HepG2 (cell line): ENCODE measurements at regions not wholly inside any gene's neighbourhood (a gene's known extent, or its start where the extent isn't known, plus 50 kb on each side); places are given as distances from the start of the nearest gene placed in this dataset.

Experiments used
- ATAC-seq: fragments of 200-7000 bp; cut with Tn5 transposase; 3 replicates; pipeline ENCODE4 v1.9.1; 2020; ENCODE audit warnings: mild to moderate bottlenecking, moderate library complexity
- BruUV-seq: library from RNA; stranded (reverse); fragments of 400-500 nt; replicated peaks from 2 replicates; lab custom pipeline; 2021; lab: Mats Ljungman, UMichigan
- CTCF ChIA-PET: fragments of 300-600 bp; formaldehyde crosslinking; extraction: SDS; loops from one replicate; lab custom pipeline; 2021; ENCODE audit warnings: low total read pairs, inconsistent platforms, low intra/inter-chr PET ratio; lab: Yijun Ruan, JAX
- POLR2A ChIA-PET: fragments of 350-600 bp; sonication (Branson Sonifier 250); formaldehyde crosslinking; loops from one replicate; lab custom pipeline; 2020; ENCODE audit warnings: antibody characterized with exemption, inconsistent platforms; lab: Yijun Ruan, JAX
- DNase-seq: peaks from one replicate; pipeline ENCODE4 v3.0.0-alpha.2; 2015; ENCODE audit warnings: low spot score
- FAIRE-seq: peaks from 3 replicates; lab custom pipeline; 2011; peaks lifted over from hg19 to GRCh38; lab: Jason Lieb, UNC
- H2AFZ ChIP-seq: one replicate; pipeline ENCODE4 v1.6.1; 2011; ENCODE audit warnings: low read length, inconsistent platforms
- H3K27ac ChIP-seq: fragments of 300-600 bp; 3 replicates; pipeline ENCODE4 v1.8.0; 2011; ENCODE audit warnings: mixed run types, mild to moderate bottlenecking, mixed read lengths, low read length, inconsistent platforms; ENCODE audit not compliant: insufficient read depth; ENCODE audit errors: extremely low read length
- H3K27me3 ChIP-seq, 2 experiments: fragments of 200-600 bp in 1 of 2; 2 replicates in 1 of 2; 3 replicates in 1 of 2; pipeline versions ENCODE4 v1.6.0 to v1.8.0; 2011; ENCODE audit warnings: low read length in 2 of 2, mild to moderate bottlenecking in 2 of 2, moderate library complexity in 2 of 2, inconsistent platforms in 1 of 2; ENCODE audit not compliant: insufficient read depth in 2 of 2, control insufficient read depth in 1 of 2
- H3K36me3 ChIP-seq, 2 experiments: fragments of 200-600 bp in 1 of 2; replicated peaks in 1 of 2; 2 replicates in 1 of 2; 3 replicates in 1 of 2; pipeline versions ENCODE4 v1.5.1 to v1.8.0; 2011; ENCODE audit warnings: low read length in 2 of 2, inconsistent platforms in 1 of 2; ENCODE audit not compliant: insufficient read depth in 2 of 2, control insufficient read depth in 1 of 2
- H3K4me1 ChIP-seq: 2 replicates; pipeline ENCODE4 v1.5.1; 2012; ENCODE audit warnings: low read length, inconsistent platforms; ENCODE audit not compliant: insufficient read depth
- H3K4me2 ChIP-seq: 2 replicates; pipeline ENCODE4 v1.6.0; 2011; ENCODE audit warnings: low read depth, low read length, inconsistent platforms
- H3K4me3 ChIP-seq, 3 experiments: fragments of 200-600 bp in 1 of 3; sonication (generic), shearing (Covaris generic) in 1 of 3; replicated peaks in 1 of 3; 2 replicates each; pipeline ENCODE4 v1.5.1; 2011 to 2016; ENCODE audit warnings: low read length in 3 of 3, inconsistent platforms in 2 of 3, low read depth in 2 of 3, mild to moderate bottlenecking in 2 of 3, control low read depth in 1 of 3, mixed read lengths in 1 of 3; ENCODE audit not compliant: insufficient read depth in 1 of 3
- H3K79me2 ChIP-seq: one replicate; pipeline ENCODE4 v1.6.1; 2011; ENCODE audit warnings: low read length, inconsistent platforms; ENCODE audit not compliant: insufficient read depth
- H3K9ac ChIP-seq: 2 replicates; pipeline ENCODE4 v1.6.0; 2011; ENCODE audit warnings: mild to moderate bottlenecking, low read depth, low read length, inconsistent platforms; ENCODE audit not compliant: insufficient read depth
- H3K9me3 ChIP-seq: 2 replicates; pipeline ENCODE4 v1.5.1; 2012; ENCODE audit warnings: mild to moderate bottlenecking, low read length
- H4K20me1 ChIP-seq: 2 replicates; pipeline ENCODE4 v1.6.0; 2011; ENCODE audit warnings: inconsistent platforms, mild to moderate bottlenecking, low read length, moderate library complexity; ENCODE audit not compliant: insufficient read depth
- ARID2 ChIP-seq: sonication (generic); formaldehyde crosslinking; IDR thresholded peaks from 2 replicates; pipeline ENCODE4 v1.8.1; 2022; ENCODE audit warnings: mild to moderate bottlenecking, missing genetic modification reagents, borderline replicate concordance
- CHCHD3 ChIP-seq: sonication (generic); formaldehyde crosslinking; IDR thresholded peaks from 2 replicates; pipeline ENCODE4 v1.8.0; 2022; ENCODE audit warnings: mild to moderate bottlenecking, missing genetic modification reagents, moderate library complexity
- FOXK2 ChIP-seq: fragments of 450-650 bp; IDR thresholded peaks from 2 replicates; pipeline ENCODE4 v1.6.1; 2016
- KAT2B ChIP-seq: fragments of 150-350 bp; IDR thresholded peaks from 2 replicates; pipeline ENCODE4 v1.6.1; 2014; ENCODE audit warnings: low read depth, low read length, borderline replicate concordance
- MAFG ChIP-seq: sonication (generic); formaldehyde crosslinking; IDR thresholded peaks from 2 replicates; pipeline ENCODE4 v1.5.1; 2020; ENCODE audit warnings: mild to moderate bottlenecking, missing genetic modification reagents
- MXI1 ChIP-seq: IDR thresholded peaks from 3 replicates; pipeline ENCODE4 v1.6.1; 2012; ENCODE audit warnings: low read depth, low read length, inconsistent platforms, borderline replicate concordance
- SIX4 ChIP-seq: sonication (generic); formaldehyde crosslinking; IDR thresholded peaks from 2 replicates; pipeline ENCODE4 v1.4.0; 2020; ENCODE audit warnings: missing genetic modification reagents
- ZNF501 ChIP-seq: sonication (generic); formaldehyde crosslinking; IDR thresholded peaks from 2 replicates; pipeline ENCODE4 v1.5.1; 2020; ENCODE audit warnings: mild to moderate bottlenecking, moderate library complexity, missing genetic modification reagents
- ZNF780A ChIP-seq: sonication (generic); formaldehyde crosslinking; IDR thresholded peaks from 2 replicates; pipeline ENCODE4 v1.8.0; 2022; ENCODE audit warnings: mild to moderate bottlenecking, missing genetic modification reagents, moderate library complexity
- WGBS: methylation state at CpG from one replicate; pipeline ENCODE4 v1.1.6; 2017; ENCODE audit warnings: low lambda C conversion rate; 5-methylcytosine and 5-hydroxymethylcytosine counted together
- in situ Hi-C: cut with HindIII; loops from 2 replicates; pipeline ENCODE4 v1.10.0; 2017; ENCODE audit warnings: low pct_unique_long_range_greater_than_20kb; ENCODE audit not compliant: extremely low pct_ligation_motif_present
- intact Hi-C: fragments of 100-400 bp; cut with micrococcal nuclease; formaldehyde crosslinking; loops from one replicate; pipeline ENCODE4 v1.10.0; 2022; ENCODE audit not compliant: unreplicated experiment
- TF ChIP-seq, protein P1 (sequence below): sonication (generic); formaldehyde crosslinking; IDR thresholded peaks from 2 replicates; pipeline ENCODE4 v1.9.0; 2021; ENCODE audit warnings: missing genetic modification reagents, mild to moderate bottlenecking, borderline replicate concordance
- TF ChIP-seq, protein P2 (sequence below): sonication (generic); formaldehyde crosslinking; IDR thresholded peaks from 2 replicates; pipeline ENCODE4 v1.4.0; 2020; ENCODE audit warnings: missing genetic modification reagents
- TF ChIP-seq, protein P3 (sequence below): sonication (generic); formaldehyde crosslinking; IDR thresholded peaks from 2 replicates; pipeline ENCODE4 v1.4.0; 2020; ENCODE audit warnings: missing genetic modification reagents, borderline replicate concordance
- TF ChIP-seq, protein P4 (sequence below): IDR thresholded peaks from 2 replicates; pipeline ENCODE4 v1.4.0; 2020; ENCODE audit warnings: mild to moderate bottlenecking, missing genetic modification reagents
- TF ChIP-seq, protein P5 (sequence below): IDR thresholded peaks from 2 replicates; pipeline ENCODE4 v1.6.1; 2018; ENCODE audit warnings: missing genetic modification reagents, mild to moderate bottlenecking, missing compliant biosample characterization

DNA sequence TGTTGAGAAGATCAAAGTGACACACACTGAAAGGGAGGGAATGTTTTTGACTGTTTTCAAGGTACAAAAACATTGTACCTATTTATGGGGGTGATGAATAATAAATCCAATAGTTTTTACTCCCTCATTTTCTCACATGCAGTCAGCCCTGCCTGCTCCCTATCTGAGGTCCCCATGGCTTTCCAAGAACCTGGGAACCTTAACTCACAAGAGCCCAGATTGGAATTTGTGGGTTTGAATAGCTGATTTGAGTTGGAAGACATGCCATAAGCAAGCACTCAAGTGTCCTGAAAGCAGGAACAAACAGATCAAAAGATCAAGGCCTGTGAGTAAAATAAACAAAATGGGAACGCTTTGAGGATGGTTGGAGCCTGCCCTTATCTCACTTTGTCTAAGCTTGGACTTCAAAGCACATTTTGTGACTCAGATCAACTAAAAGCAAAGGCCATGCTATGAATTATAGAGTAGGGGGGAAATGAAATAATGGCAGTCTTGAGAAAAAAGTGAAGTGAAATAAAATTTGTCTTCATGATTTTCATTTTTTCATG lies 136.6 kb downstream of the LYPLAL1 start:
- H3K9ac ChIP-seq: peak overlapping the region; percentile 59
- peaks cover 0 to 2% of the 10 kb centered on the region in 2 experiments; a peak in 1 of 5 replicates for H3K36me3 ChIP-seq
- peaks cover 52% of the 10 kb centered on the region for H3K4me1 ChIP-seq
- peaks cover 24% of the 10 kb centered on the region for H3K9me3 ChIP-seq
- no peak overlapping the region; a peak in 1 of 6 replicates for H3K4me3 ChIP-seq
- ATAC-seq: peak; percentile 94
- WGBS: 0% methylated on average over 1 of the region's 1 CpG
- H4K20me1 ChIP-seq: no peaks in the 10 kb centered on the region
- FAIRE-seq: peak; percentile 94
- H3K79me2 ChIP-seq: no peaks in the 10 kb centered on the region
- DNase-seq: peak; percentile 99
- intact Hi-C loops: loop anchor here (2.0 to 10.0 kb wide), 5 partner anchors 71 to 315 kb away; partner anchors contain the start of gene LYPLAL1
- POLR2A ChIA-PET: interaction anchor here (1.2 to 2.5 kb wide), 10 partner anchors 14 to 908 kb away, joined by 3 to 29 read pairs (median 6); partner anchors contain the start of gene LYPLAL1
- CTCF ChIA-PET: no interaction called here
- in situ Hi-C loops: loop anchor here (10.0 to 25.0 kb wide), 3 partner anchors 105 to 948 kb away; partner anchors contain the start of gene LYPLAL1
- peak overlapping the region; percentile 54 for H3K4me2 ChIP-seq
- no peak overlapping the region for H2AFZ ChIP-seq
- H3K27me3 ChIP-seq: no peaks in the 10 kb centered on the region
- BruUV-seq: no TSS peak
- H3K27ac ChIP-seq: peak overlapping the region; percentile 90
- TF ChIP-seq, protein P1, sequence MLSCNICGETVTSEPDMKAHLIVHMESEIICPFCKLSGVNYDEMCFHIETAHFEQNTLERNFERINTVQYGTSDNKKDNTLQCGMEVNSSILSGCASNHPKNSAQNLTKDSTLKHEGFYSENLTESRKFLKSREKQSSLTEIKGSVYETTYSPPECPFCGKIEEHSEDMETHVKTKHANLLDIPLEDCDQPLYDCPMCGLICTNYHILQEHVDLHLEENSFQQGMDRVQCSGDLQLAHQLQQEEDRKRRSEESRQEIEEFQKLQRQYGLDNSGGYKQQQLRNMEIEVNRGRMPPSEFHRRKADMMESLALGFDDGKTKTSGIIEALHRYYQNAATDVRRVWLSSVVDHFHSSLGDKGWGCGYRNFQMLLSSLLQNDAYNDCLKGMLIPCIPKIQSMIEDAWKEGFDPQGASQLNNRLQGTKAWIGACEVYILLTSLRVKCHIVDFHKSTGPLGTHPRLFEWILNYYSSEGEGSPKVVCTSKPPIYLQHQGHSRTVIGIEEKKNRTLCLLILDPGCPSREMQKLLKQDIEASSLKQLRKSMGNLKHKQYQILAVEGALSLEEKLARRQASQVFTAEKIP: no peak
- no peak for TF ChIP-seq MAFG
- TF ChIP-seq, protein P2, sequence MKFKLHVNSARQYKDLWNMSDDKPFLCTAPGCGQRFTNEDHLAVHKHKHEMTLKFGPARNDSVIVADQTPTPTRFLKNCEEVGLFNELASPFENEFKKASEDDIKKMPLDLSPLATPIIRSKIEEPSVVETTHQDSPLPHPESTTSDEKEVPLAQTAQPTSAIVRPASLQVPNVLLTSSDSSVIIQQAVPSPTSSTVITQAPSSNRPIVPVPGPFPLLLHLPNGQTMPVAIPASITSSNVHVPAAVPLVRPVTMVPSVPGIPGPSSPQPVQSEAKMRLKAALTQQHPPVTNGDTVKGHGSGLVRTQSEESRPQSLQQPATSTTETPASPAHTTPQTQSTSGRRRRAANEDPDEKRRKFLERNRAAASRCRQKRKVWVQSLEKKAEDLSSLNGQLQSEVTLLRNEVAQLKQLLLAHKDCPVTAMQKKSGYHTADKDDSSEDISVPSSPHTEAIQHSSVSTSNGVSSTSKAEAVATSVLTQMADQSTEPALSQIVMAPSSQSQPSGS: 0 out of 2 replicates have a peak, but pooled peaks have one; percentile 59
- no peak for TF ChIP-seq CHCHD3 (CRISPR knock-in tag)
- TF ChIP-seq, protein P3, sequence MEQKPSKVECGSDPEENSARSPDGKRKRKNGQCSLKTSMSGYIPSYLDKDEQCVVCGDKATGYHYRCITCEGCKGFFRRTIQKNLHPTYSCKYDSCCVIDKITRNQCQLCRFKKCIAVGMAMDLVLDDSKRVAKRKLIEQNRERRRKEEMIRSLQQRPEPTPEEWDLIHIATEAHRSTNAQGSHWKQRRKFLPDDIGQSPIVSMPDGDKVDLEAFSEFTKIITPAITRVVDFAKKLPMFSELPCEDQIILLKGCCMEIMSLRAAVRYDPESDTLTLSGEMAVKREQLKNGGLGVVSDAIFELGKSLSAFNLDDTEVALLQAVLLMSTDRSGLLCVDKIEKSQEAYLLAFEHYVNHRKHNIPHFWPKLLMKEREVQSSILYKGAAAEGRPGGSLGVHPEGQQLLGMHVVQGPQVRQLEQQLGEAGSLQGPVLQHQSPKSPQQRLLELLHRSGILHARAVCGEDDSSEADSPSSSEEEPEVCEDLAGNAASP: peak; percentile 83; the same call in 1 of the 2 replicates
- TF ChIP-seq MXI1: no peak; the same call in 2 of the 3 replicates
- TF ChIP-seq, protein P4, sequence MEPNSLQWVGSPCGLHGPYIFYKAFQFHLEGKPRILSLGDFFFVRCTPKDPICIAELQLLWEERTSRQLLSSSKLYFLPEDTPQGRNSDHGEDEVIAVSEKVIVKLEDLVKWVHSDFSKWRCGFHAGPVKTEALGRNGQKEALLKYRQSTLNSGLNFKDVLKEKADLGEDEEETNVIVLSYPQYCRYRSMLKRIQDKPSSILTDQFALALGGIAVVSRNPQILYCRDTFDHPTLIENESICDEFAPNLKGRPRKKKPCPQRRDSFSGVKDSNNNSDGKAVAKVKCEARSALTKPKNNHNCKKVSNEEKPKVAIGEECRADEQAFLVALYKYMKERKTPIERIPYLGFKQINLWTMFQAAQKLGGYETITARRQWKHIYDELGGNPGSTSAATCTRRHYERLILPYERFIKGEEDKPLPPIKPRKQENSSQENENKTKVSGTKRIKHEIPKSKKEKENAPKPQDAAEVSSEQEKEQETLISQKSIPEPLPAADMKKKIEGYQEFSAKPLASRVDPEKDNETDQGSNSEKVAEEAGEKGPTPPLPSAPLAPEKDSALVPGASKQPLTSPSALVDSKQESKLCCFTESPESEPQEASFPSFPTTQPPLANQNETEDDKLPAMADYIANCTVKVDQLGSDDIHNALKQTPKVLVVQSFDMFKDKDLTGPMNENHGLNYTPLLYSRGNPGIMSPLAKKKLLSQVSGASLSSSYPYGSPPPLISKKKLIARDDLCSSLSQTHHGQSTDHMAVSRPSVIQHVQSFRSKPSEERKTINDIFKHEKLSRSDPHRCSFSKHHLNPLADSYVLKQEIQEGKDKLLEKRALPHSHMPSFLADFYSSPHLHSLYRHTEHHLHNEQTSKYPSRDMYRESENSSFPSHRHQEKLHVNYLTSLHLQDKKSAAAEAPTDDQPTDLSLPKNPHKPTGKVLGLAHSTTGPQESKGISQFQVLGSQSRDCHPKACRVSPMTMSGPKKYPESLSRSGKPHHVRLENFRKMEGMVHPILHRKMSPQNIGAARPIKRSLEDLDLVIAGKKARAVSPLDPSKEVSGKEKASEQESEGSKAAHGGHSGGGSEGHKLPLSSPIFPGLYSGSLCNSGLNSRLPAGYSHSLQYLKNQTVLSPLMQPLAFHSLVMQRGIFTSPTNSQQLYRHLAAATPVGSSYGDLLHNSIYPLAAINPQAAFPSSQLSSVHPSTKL (CRISPR knock-in tag): peak; percentile 98
- no peak for TF ChIP-seq ZNF501 (CRISPR knock-in tag)
- TF ChIP-seq ZNF780A: no peak
- TF ChIP-seq KAT2B: no peak
- TF ChIP-seq ARID2 (CRISPR knock-in tag): no peak
- TF ChIP-seq FOXK2: no peak
- TF ChIP-seq, protein P5, sequence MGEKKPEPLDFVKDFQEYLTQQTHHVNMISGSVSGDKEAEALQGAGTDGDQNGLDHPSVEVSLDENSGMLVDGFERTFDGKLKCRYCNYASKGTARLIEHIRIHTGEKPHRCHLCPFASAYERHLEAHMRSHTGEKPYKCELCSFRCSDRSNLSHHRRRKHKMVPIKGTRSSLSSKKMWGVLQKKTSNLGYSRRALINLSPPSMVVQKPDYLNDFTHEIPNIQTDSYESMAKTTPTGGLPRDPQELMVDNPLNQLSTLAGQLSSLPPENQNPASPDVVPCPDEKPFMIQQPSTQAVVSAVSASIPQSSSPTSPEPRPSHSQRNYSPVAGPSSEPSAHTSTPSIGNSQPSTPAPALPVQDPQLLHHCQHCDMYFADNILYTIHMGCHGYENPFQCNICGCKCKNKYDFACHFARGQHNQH (CRISPR knock-in tag): peak; percentile 81
- peak; percentile 74; the same call in 1 of the 2 replicates for TF ChIP-seq SIX4 (CRISPR knock-in tag)
